HEK293T (cell line): ENCODE measurements at regions not wholly inside any gene's neighbourhood (a gene's known extent, or its start where the extent isn't known, plus 50 kb on each side); places are given as distances from the start of the nearest gene placed in this dataset.

Experiments
- BHLHE40 ChIP-seq: fragments of 450-650 bp; IDR thresholded peaks from 2 replicates; pipeline ENCODE4 v1.6.1; 2016; ENCODE audit warnings: mild to moderate bottlenecking, moderate library complexity, borderline replicate concordance
- SP1 ChIP-seq: fragments of 450-650 bp; IDR thresholded peaks from 2 replicates; pipeline ENCODE4 v1.6.1; 2017

GRCh38 chr4:100898844-100899243, 381.0 kb upstream of the EMCN start:
- no peak for TF ChIP-seq SP1
- no peak for TF ChIP-seq BHLHE40
